ENCODE measurements at regions not wholly inside any gene's neighbourhood (a gene's known extent, or its start where the extent isn't known, plus 50 kb on each side); places are given as distances from the start of the nearest gene placed in this dataset.
"Not testable (repeated sequence)": the region's sequence is repeated elsewhere in the genome, so short reads cannot be mapped to it uniquely, and the experiment has no call there.

DNA sequence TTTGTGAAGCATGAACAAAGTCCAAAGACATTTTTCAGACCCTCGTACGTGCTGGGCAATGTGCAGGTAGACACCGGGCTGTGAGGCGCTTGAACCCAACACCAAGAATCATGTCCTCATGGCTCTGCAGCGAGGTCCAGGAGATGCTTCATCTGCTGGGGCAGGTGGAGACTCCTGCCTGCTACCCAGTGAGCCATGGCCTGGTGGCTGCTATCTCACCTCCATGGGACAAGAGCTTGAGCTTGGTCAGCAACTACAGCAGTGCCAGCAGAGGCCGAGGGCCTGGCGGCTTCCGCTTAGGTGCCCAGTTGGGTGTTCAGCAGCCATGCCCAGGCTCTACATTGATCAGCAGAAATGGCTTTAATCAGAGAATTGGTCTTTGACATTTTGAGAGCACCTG lies 281.0 kb upstream of the HS6ST1 start:
- no peaks in the 10 kb centered on the region for H3K36me3 ChIP-seq (ENCODE audit: control insufficient read depth, insufficient read depth, low read length)
- no peaks in the 10 kb centered on the region for H3K4me1 ChIP-seq (ENCODE audit: control insufficient read depth, insufficient read depth, low read length)
- no peak overlapping the region for H3K4me3 ChIP-seq (ENCODE audit: low read depth, low read length)
- H3K27me3 ChIP-seq (ENCODE audit: control insufficient read depth, insufficient read depth, low read length): no peaks in the 10 kb centered on the region
- H3K9ac ChIP-seq (ENCODE audit: low read depth, low read length): no peak overlapping the region
- no peaks in the 10 kb centered on the region for H3K9me3 ChIP-seq (ENCODE audit: control insufficient read depth, insufficient read depth, low read length)

DNA sequence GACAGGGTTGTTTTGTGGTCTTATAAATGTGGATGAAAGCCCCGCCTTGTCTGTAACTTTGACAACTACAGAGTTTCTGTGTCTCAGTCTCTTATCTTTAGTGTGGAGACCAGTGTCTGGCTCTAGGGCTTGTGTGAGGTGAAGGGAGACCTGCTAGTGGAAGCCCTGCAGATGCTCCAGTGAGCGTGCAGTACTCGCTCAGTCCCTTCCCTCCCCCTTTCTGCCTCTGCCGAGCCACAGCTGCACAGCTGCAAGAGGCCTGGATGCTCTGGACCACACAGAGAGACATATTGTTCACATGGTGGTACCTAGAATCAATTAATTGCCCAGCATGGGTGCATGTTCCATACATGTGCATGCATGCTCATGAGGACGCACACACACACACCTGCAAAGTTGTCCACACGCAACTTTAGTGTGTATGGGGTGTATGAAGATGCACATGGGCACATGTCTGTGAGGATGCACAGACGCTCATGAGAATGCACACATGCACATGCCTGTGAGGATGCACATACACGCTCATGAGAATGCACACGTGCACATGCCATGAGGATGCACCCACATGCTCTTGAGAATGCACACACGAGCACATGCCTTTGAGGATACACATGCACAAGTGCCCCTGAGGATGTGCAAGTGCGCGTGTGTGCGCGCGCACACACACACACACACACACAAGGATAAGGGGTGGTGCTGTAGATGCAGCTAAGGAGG lies 282.1 kb upstream of the HS6ST1 start:
- Histone ChIP-seq H3K9ac (ENCODE audit: low read depth, low read length) (no peak overlapping the region), H3K27me3 (ENCODE audit: control insufficient read depth, insufficient read depth, low read length) (no peaks in the 10 kb centered on the region), H3K4me3 (ENCODE audit: low read depth, low read length) (no peak overlapping the region), H3K4me1 (ENCODE audit: control insufficient read depth, insufficient read depth, low read length) (no peaks in the 10 kb centered on the region), H3K9me3 (ENCODE audit: control insufficient read depth, insufficient read depth, low read length) (no peaks in the 10 kb centered on the region), H3K36me3 (ENCODE audit: control insufficient read depth, insufficient read depth, low read length) (no peaks in the 10 kb centered on the region)

DNA sequence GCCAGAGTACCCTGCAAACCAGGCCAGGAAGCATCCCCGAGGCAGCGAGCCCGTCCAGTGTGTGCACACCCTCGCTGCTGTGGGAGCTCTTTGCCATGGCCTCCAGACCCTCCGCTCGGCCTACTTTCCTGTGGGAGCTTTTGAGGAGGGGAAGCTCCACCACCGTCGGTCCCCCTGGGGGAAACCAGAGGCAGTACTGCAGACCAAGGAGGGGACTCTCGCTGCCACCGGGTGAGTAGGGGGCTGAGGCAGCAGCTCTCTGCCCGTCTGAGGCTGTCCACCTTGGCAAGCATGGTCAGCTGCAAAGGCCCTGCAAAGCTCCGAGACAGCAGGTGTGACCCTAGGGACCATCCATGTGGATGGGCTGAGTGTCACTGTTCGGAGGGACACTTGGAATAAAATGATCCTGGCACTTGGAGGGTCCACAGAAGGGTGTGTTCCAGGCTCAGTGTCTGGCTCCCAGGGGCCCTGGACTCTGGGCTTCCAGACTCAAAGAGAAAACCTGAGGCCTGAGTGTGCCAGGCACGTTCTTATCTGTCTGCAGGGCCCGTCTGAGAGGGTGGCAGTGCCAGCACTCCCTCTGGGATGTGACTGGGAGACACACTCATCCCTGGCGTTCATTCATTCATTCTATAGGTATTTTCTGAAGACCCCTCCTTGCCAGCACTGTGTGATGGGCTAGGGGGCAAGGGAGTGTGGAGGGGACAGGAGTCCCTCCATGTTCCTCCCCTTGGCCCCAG lies 282.8 kb upstream of the HS6ST1 start:
- no peak overlapping the region for H3K4me3 ChIP-seq (ENCODE audit: low read depth, low read length)
- H3K9ac ChIP-seq (ENCODE audit: low read depth, low read length): no peak overlapping the region
- no peaks in the 10 kb centered on the region for H3K9me3 ChIP-seq (ENCODE audit: control insufficient read depth, insufficient read depth, low read length)
- H3K27me3 ChIP-seq (ENCODE audit: control insufficient read depth, insufficient read depth, low read length): no peaks in the 10 kb centered on the region
- H3K4me1 ChIP-seq (ENCODE audit: control insufficient read depth, insufficient read depth, low read length): no peaks in the 10 kb centered on the region
- H3K36me3 ChIP-seq (ENCODE audit: control insufficient read depth, insufficient read depth, low read length): no peaks in the 10 kb centered on the region

DNA sequence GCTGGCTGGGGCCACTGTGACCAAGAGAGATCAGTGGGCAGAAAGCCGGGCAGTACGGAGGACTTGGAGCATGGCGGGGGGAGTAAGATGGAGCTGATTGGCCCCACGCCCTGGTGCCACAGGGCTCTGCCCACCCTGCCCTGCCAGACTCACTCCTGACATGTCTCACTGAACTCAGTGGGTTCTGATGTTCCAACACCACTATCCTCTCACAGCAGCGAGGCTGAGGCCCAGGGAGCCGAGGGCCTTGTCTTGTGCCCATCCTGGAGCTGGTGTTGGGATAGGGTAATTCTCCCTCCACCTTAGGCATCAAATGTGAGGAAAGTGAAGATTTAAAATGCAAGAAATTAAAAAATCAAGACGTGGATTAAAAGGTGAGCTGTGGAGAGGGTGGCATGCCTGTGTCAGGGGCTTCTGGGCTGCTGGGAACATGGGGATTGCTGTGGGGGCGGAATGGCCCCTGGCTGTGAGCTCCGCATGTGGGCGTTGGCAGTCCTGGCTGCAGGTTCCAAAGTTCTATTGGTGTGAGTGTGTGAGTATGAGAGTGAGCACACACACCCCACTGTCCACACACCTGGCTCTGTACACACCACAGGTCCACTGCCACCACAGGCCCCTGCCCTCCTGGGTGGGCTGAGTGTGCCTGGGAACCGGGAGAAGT lies 283.5 kb upstream of the HS6ST1 start:
- no peak overlapping the region for H3K9ac ChIP-seq (ENCODE audit: low read depth, low read length)

DNA sequence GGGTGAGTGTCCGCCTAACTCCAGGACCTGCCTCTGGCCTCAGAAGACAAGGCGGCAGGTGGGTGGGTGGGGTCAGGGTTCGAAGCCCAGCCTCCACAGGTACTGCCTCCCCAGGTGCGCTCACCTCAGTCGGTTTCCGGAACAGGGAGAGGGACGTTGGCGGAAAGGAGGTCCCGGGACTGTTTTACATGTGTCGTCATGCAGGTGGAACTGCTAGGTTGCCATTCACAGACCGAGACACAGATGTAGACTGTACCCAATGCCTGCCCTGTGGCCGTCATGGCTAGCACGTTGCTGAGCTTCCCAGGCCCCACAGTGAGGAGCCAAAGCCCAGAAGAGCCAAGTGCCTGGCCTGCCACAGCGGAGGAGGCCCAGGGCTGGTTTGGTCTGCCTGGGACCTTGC lies 284.0 kb upstream of the HS6ST1 start:
- Histone ChIP-seq H3K36me3 (ENCODE audit: control insufficient read depth, insufficient read depth, low read length) (no peaks in the 10 kb centered on the region), H3K4me3 (ENCODE audit: low read depth, low read length) (no peak overlapping the region), H3K9ac (ENCODE audit: low read depth, low read length) (no peak overlapping the region), H3K9me3 (ENCODE audit: control insufficient read depth, insufficient read depth, low read length) (no peaks in the 10 kb centered on the region), H3K27me3 (ENCODE audit: control insufficient read depth, insufficient read depth, low read length) (no peaks in the 10 kb centered on the region), H3K4me1 (ENCODE audit: control insufficient read depth, insufficient read depth, low read length) (no peaks in the 10 kb centered on the region)

More for the DNA sequence above, 283.5 kb upstream of the HS6ST1 start:
- H3K27me3 ChIP-seq (ENCODE audit: control insufficient read depth, insufficient read depth, low read length): no peaks in the 10 kb centered on the region
- H3K9me3 ChIP-seq (ENCODE audit: control insufficient read depth, insufficient read depth, low read length): no peaks in the 10 kb centered on the region
- no peak overlapping the region for H3K4me3 ChIP-seq (ENCODE audit: low read depth, low read length)
- H3K4me1 ChIP-seq (ENCODE audit: control insufficient read depth, insufficient read depth, low read length): no peaks in the 10 kb centered on the region
- H3K36me3 ChIP-seq (ENCODE audit: control insufficient read depth, insufficient read depth, low read length): no peaks in the 10 kb centered on the region

DNA sequence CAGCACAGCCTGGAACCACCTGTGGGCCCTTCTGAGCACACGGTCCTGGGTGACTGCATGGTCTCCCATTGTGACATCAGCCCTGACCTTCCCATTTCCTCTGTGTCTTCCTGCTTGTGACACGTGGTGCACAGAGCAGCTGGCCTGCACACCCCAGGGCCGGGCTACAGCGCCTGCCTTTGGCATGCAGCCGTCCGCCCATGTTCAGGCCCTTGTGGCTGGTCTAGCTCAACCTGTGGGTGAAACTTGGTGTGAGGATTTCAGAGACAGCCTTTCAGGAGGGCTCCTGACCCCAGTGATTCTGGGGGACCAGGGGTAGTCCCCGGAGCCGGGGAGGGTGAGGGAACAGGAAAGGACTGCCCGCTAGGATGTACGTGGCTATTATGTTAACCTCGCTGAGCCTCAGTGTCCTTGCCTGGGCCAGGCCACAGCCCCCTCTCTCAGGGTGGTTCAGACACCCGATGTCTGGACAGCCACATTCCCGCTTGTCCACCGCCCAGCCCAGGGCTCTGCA lies 284.8 kb upstream of the HS6ST1 start:
- H3K4me3 ChIP-seq (ENCODE audit: low read depth, low read length): no peak overlapping the region
- no peaks in the 10 kb centered on the region for H3K9me3 ChIP-seq (ENCODE audit: control insufficient read depth, insufficient read depth, low read length)
- H3K27me3 ChIP-seq (ENCODE audit: control insufficient read depth, insufficient read depth, low read length): no peaks in the 10 kb centered on the region
- no peak overlapping the region for H3K9ac ChIP-seq (ENCODE audit: low read depth, low read length)
- H3K36me3 ChIP-seq (ENCODE audit: control insufficient read depth, insufficient read depth, low read length): no peaks in the 10 kb centered on the region
- no peaks in the 10 kb centered on the region for H3K4me1 ChIP-seq (ENCODE audit: control insufficient read depth, insufficient read depth, low read length)

DNA sequence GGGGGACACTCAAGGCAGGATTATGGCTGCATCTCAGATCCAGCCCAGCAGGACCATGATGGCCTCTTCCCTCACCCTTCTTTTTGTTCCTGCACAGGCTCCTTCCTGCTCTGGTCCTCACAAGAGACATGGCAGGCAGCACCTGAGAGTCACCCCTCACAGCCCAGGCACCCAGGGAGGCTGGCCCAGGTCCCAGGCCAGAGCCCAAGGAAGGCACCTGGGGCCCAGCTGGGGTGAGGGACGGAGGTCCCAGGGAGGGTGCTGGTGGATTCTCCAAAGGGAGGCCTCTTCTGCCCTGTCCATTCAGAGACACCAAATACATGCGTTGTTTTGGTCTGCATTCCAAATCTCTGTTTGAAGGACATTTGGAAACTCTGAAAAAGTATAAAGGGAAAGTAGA lies 285.4 kb upstream of the HS6ST1 start:
- H3K9ac ChIP-seq (ENCODE audit: low read depth, low read length): no peak overlapping the region

DNA sequence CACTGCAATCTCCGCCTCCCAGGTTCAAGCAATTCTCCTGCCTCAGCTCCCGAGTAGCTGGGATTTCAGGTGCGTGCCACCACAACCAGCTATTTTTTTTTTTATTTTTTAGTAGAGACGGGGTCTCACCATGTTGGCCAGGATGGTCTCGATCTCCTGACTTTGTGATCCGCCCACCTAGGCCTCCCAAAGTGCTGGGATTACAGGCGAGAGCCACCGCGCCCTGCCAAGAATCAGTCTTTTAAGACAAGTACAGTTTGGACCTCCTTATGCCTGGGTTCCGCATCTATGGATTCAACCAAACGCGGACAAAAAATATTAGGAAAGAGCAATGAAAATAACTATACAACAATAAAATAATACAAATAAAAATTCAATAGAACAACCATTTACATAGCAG lies 285.9 kb upstream of the HS6ST1 start:
- not testable (repeated sequence) for H3K4me3 ChIP-seq (ENCODE audit: low read depth, low read length); H3K27me3 ChIP-seq (ENCODE audit: control insufficient read depth, insufficient read depth, low read length); H3K36me3 ChIP-seq (ENCODE audit: control insufficient read depth, insufficient read depth, low read length); H3K9ac ChIP-seq (ENCODE audit: low read depth, low read length); H3K9me3 ChIP-seq (ENCODE audit: control insufficient read depth, insufficient read depth, low read length); H3K4me1 ChIP-seq (ENCODE audit: control insufficient read depth, insufficient read depth, low read length)

More for the DNA sequence above, 285.4 kb upstream of the HS6ST1 start:
- H3K4me3 ChIP-seq (ENCODE audit: low read depth, low read length): no peak overlapping the region
- no peaks in the 10 kb centered on the region for H3K36me3 ChIP-seq (ENCODE audit: control insufficient read depth, insufficient read depth, low read length)
- H3K27me3 ChIP-seq (ENCODE audit: control insufficient read depth, insufficient read depth, low read length): no peaks in the 10 kb centered on the region
- no peaks in the 10 kb centered on the region for H3K9me3 ChIP-seq (ENCODE audit: control insufficient read depth, insufficient read depth, low read length)
- no peaks in the 10 kb centered on the region for H3K4me1 ChIP-seq (ENCODE audit: control insufficient read depth, insufficient read depth, low read length)

DNA sequence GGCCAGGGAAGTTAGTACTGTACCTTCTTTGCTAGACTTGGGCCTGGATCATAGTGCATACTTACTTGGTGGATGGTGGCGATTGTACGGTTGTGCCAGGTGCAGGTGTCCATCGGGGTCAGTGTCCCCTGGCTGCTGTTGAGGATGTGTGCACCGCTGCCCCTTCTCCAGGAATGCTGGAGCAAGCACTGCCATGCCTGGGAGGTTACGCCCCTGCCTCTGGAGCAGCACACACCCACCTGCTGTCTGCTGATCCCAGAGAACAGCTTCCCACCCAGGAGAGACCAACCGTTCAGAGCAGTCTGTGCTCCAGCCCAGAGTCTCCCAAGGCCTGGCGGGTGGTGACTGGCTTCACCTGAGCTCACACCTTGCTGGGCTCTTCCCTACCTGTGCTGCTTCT lies 286.8 kb upstream of the HS6ST1 start:
- H3K27me3 ChIP-seq (ENCODE audit: control insufficient read depth, insufficient read depth, low read length): no peaks in the 10 kb centered on the region
- no peaks in the 10 kb centered on the region for H3K36me3 ChIP-seq (ENCODE audit: control insufficient read depth, insufficient read depth, low read length)
- no peak overlapping the region for H3K4me3 ChIP-seq (ENCODE audit: low read depth, low read length)
- no peaks in the 10 kb centered on the region for H3K9me3 ChIP-seq (ENCODE audit: control insufficient read depth, insufficient read depth, low read length)
- H3K4me1 ChIP-seq (ENCODE audit: control insufficient read depth, insufficient read depth, low read length): no peaks in the 10 kb centered on the region
- no peak overlapping the region for H3K9ac ChIP-seq (ENCODE audit: low read depth, low read length)

DNA sequence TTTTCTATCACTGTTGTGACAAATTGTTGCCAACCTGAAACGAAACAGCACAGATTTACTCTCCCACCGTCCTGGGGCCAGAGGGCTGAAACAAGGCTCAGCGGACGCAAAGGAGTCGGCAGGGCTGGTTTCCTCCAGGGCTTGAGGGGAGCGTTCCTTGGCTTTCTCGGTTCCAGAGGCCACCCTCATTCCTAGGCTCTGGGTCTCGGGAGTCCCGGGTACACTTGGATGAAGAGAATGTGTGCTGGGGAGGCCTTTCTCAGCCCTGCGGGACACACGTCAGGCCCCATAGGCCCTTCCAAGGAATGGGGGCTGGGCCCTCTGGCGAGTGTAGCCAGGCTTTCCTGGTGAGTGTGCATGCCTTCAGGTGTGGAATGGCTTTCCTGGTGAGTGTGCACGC lies 287.3 kb upstream of the HS6ST1 start:
- H3K4me3 ChIP-seq (ENCODE audit: low read depth, low read length): no peak overlapping the region

DNA sequence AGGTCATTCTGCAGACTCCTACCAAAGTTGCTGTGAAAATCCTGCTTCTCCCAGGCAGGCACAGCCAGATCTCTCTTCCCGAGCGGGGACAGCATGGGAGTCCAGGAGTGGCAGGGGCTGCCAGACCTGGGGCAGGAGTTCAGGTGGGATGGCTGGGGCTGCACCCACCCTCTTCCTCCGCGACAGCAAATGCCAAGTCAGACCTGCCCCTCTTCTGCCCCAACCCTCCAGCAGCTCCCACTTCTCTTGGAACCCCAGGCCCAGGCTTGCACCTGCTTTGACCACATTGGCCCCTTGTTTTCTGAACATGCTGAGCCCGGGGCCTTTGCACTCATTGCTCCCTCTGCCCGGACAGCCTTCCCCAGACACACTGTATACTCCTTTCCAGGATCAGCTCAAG lies 288.2 kb upstream of the HS6ST1 start:
- no peaks in the 10 kb centered on the region for H3K27me3 ChIP-seq (ENCODE audit: control insufficient read depth, insufficient read depth, low read length)
- H3K4me1 ChIP-seq (ENCODE audit: control insufficient read depth, insufficient read depth, low read length): no peaks in the 10 kb centered on the region
- no peak overlapping the region for H3K9ac ChIP-seq (ENCODE audit: low read depth, low read length)
- H3K9me3 ChIP-seq (ENCODE audit: control insufficient read depth, insufficient read depth, low read length): no peaks in the 10 kb centered on the region
- no peak overlapping the region for H3K4me3 ChIP-seq (ENCODE audit: low read depth, low read length)
- H3K36me3 ChIP-seq (ENCODE audit: control insufficient read depth, insufficient read depth, low read length): no peaks in the 10 kb centered on the region

More for the DNA sequence above, 287.3 kb upstream of the HS6ST1 start:
- no peaks in the 10 kb centered on the region for H3K9me3 ChIP-seq (ENCODE audit: control insufficient read depth, insufficient read depth, low read length)
- H3K4me1 ChIP-seq (ENCODE audit: control insufficient read depth, insufficient read depth, low read length): no peaks in the 10 kb centered on the region
- H3K27me3 ChIP-seq (ENCODE audit: control insufficient read depth, insufficient read depth, low read length): no peaks in the 10 kb centered on the region
- H3K9ac ChIP-seq (ENCODE audit: low read depth, low read length): no peak overlapping the region
- no peaks in the 10 kb centered on the region for H3K36me3 ChIP-seq (ENCODE audit: control insufficient read depth, insufficient read depth, low read length)

DNA sequence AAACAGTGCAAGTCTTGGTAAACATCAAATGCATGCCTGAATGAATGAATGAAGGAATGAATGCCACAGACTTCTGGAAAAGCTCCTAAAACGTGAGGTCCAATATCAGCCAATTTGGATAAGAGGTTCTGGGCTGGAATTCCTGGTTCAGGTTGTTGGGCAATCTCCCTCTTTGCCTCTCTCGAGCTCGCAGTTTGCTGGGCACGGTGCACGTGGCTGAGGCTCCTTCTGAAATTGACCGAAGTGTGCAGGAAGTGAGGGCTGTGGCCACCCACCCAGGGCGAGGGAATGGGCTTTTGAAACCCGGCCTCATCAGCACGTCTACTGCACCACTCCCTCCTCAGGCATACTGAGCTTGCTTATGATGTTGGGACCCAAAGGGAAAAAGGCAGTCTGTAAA lies 288.8 kb upstream of the HS6ST1 start:
- no peak overlapping the region for H3K4me3 ChIP-seq (ENCODE audit: low read depth, low read length)
- no peaks in the 10 kb centered on the region for H3K4me1 ChIP-seq (ENCODE audit: control insufficient read depth, insufficient read depth, low read length)
- H3K27me3 ChIP-seq (ENCODE audit: control insufficient read depth, insufficient read depth, low read length): no peaks in the 10 kb centered on the region
- H3K36me3 ChIP-seq (ENCODE audit: control insufficient read depth, insufficient read depth, low read length): no peaks in the 10 kb centered on the region
- H3K9me3 ChIP-seq (ENCODE audit: control insufficient read depth, insufficient read depth, low read length): no peaks in the 10 kb centered on the region
- H3K9ac ChIP-seq (ENCODE audit: low read depth, low read length): no peak overlapping the region
